PC-9 (cell line): ENCODE measurements at regions not wholly inside any gene's neighbourhood (a gene's known extent, or its start where the extent isn't known, plus 50 kb on each side); places are given as distances from the start of the nearest gene placed in this dataset.
"Not testable (repeated sequence)": the region's sequence is repeated elsewhere in the genome, so short reads cannot be mapped to it uniquely, and the experiment has no call there.

Source experiments
- BruUV-seq: library from RNA; stranded (reverse); fragments of 400-500 nt; replicated peaks from 2 replicates; lab custom pipeline; 2021; lab: Mats Ljungman, UMichigan
- CTCF ChIA-PET: fragments of 300-600 bp; sonication (Branson Sonifier 250); formaldehyde crosslinking; loops from one replicate; lab custom pipeline; 2022; ENCODE audit warnings: antibody characterized with exemption; lab: Charles Lee
- POLR2A ChIA-PET: fragments of 300-600 bp; sonication (Branson Sonifier 250); formaldehyde crosslinking; loops from one replicate; lab custom pipeline; 2022; ENCODE audit warnings: antibody characterized with exemption; ENCODE audit not compliant: unreplicated experiment; lab: Charles Lee
- DNase-seq, 2 experiments: peaks; one replicate each; pipeline versions ENCODE4 v3.0.0 to v3.0.0-alpha.2; 2015 to 2022; ENCODE audit warnings: mixed read lengths in 1 of 2
- H2AFZ ChIP-seq: fragments of 200-600 bp; sonication (generic); 2 replicates; pipeline ENCODE4 v1.8.1; 2017; ENCODE audit warnings: antibody characterized with exemption
- H3F3A ChIP-seq: fragments of 200-600 bp; sonication (generic); 2 replicates; pipeline ENCODE4 v1.8.1; 2017; ENCODE audit warnings: antibody characterized with exemption, mild to moderate bottlenecking, low read depth; ENCODE audit not compliant: insufficient read depth
- H3K27ac ChIP-seq: fragments of 200-600 bp; sonication (generic); 2 replicates; pipeline ENCODE4 v1.6.1; 2016; ENCODE audit warnings: mixed run types
- H3K27me3 ChIP-seq: fragments of 200-600 bp; sonication (generic); 2 replicates; pipeline ENCODE4 v1.6.1; 2016; ENCODE audit warnings: low read depth, mixed run types; ENCODE audit not compliant: insufficient read depth
- H3K36me3 ChIP-seq: fragments of 200-600 bp; sonication (generic); 2 replicates; pipeline ENCODE4 v1.6.1; 2016; ENCODE audit warnings: low read depth, mixed run types
- H3K4me1 ChIP-seq: fragments of 200-600 bp; sonication (generic); replicated peaks from 2 replicates; pipeline ENCODE4 v1.6.1; 2016; ENCODE audit warnings: mixed run types; ENCODE audit not compliant: insufficient read depth
- H3K4me2 ChIP-seq: fragments of 200-600 bp; sonication (generic); 2 replicates; pipeline ENCODE4 v1.6.1; 2017; ENCODE audit warnings: mixed run types
- H3K4me3 ChIP-seq: fragments of 200-600 bp; sonication (generic); 2 replicates; pipeline ENCODE4 v1.6.1; 2016; ENCODE audit warnings: mixed run types
- H3K79me2 ChIP-seq: fragments of 200-600 bp; sonication (generic); 2 replicates; pipeline ENCODE4 v1.6.1; 2017; ENCODE audit warnings: low read depth, mixed run types
- H3K9me2 ChIP-seq: fragments of 200-600 bp; sonication (generic); 2 replicates; pipeline ENCODE4 v1.8.1; 2017; ENCODE audit warnings: mild to moderate bottlenecking; ENCODE audit not compliant: insufficient read depth
- H3K9me3 ChIP-seq: fragments of 200-600 bp; sonication (generic); 2 replicates; pipeline ENCODE4 v1.8.1; 2016; ENCODE audit warnings: low read depth; ENCODE audit not compliant: insufficient read depth
- H4K20me1 ChIP-seq: fragments of 200-600 bp; sonication (generic); 2 replicates; pipeline ENCODE4 v1.8.1; 2017; ENCODE audit not compliant: insufficient read depth
- EZH2 ChIP-seq: fragments of 200-600 bp; sonication (generic); IDR thresholded peaks from 2 replicates; pipeline ENCODE4 v1.8.0; 2017; ENCODE audit warnings: antibody characterized with exemption, low read depth
- intact Hi-C: fragments of 100-400 bp; cut with micrococcal nuclease; formaldehyde crosslinking; loops from one replicate; pipeline ENCODE4 v1.10.0; 2022; ENCODE audit not compliant: unreplicated experiment
- TF ChIP-seq, protein P1 (sequence below): fragments of 200-600 bp; sonication (generic); conservative IDR thresholded peaks from 2 replicates; pipeline ENCODE4 v1.6.1; 2017; ENCODE audit warnings: mixed run types, antibody characterized with exemption, mild to moderate bottlenecking, moderate library complexity

GRCh38 chr2:179331061-179331460 is 66.4 kb upstream of the SESTD1 start:
- no peak overlapping the region for H3K4me3 ChIP-seq
- H3K27me3 ChIP-seq, result no peaks in the 10 kb centered on the region
- ChIA-PET CTCF (no interaction called here), POLR2A (no interaction called here)
- intact Hi-C loops, result no loop called here
- peaks cover 9% of the 10 kb centered on the region; the same call in 1 of the 2 replicates for H3F3A ChIP-seq
- H3K79me2 ChIP-seq, result no peaks in the 10 kb centered on the region
- no peaks in the 10 kb centered on the region for H4K20me1 ChIP-seq
- no TSS peak for BruUV-seq
- no peak overlapping the region for H3K27ac ChIP-seq
- no peak for TF ChIP-seq EZH2
- TF ChIP-seq, protein P1, sequence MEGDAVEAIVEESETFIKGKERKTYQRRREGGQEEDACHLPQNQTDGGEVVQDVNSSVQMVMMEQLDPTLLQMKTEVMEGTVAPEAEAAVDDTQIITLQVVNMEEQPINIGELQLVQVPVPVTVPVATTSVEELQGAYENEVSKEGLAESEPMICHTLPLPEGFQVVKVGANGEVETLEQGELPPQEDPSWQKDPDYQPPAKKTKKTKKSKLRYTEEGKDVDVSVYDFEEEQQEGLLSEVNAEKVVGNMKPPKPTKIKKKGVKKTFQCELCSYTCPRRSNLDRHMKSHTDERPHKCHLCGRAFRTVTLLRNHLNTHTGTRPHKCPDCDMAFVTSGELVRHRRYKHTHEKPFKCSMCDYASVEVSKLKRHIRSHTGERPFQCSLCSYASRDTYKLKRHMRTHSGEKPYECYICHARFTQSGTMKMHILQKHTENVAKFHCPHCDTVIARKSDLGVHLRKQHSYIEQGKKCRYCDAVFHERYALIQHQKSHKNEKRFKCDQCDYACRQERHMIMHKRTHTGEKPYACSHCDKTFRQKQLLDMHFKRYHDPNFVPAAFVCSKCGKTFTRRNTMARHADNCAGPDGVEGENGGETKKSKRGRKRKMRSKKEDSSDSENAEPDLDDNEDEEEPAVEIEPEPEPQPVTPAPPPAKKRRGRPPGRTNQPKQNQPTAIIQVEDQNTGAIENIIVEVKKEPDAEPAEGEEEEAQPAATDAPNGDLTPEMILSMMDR, result no peak
- H3K9me2 ChIP-seq, result no peaks in the 10 kb centered on the region
- peaks cover 17% of the 10 kb centered on the region for H3K4me1 ChIP-seq
- H2AFZ ChIP-seq, result no peak overlapping the region
- H3K4me2 ChIP-seq, result no peak overlapping the region
- DNase-seq, result no peak
- no peaks in the 10 kb centered on the region; the same call in none of the 2 replicates for H3K9me3 ChIP-seq
- H3K36me3 ChIP-seq, result no peaks in the 10 kb centered on the region

GRCh38 chr2:179322289-179322688 is 57.7 kb upstream of the SESTD1 start:
- H4K20me1 ChIP-seq, result no peaks in the 10 kb centered on the region
- H3K27ac ChIP-seq, result no peak overlapping the region
- ChIA-PET POLR2A (interaction anchor here (0.6 kb wide), 1 partner anchor 887 kb away, joined by 9 read pairs; no protein-coding TSS in a partner anchor), CTCF (no interaction called here)
- no peaks in the 10 kb centered on the region for H3F3A ChIP-seq
- no peaks in the 10 kb centered on the region for H3K9me2 ChIP-seq
- no peaks in the 10 kb centered on the region; the same call in 1 of the 2 replicates for H3K9me3 ChIP-seq
- no peak overlapping the region for H3K4me2 ChIP-seq
- no peak for DNase-seq
- H3K4me3 ChIP-seq, result no peak overlapping the region
- no peaks in the 10 kb centered on the region for H3K4me1 ChIP-seq
- H3K79me2 ChIP-seq, result no peaks in the 10 kb centered on the region
- H2AFZ ChIP-seq, result no peak overlapping the region
- BruUV-seq, result no TSS peak
- intact Hi-C loops, result no loop called here
- TF ChIP-seq, protein P1, result no peak
- H3K36me3 ChIP-seq, result no peaks in the 10 kb centered on the region
- H3K27me3 ChIP-seq, result no peaks in the 10 kb centered on the region

DNA sequence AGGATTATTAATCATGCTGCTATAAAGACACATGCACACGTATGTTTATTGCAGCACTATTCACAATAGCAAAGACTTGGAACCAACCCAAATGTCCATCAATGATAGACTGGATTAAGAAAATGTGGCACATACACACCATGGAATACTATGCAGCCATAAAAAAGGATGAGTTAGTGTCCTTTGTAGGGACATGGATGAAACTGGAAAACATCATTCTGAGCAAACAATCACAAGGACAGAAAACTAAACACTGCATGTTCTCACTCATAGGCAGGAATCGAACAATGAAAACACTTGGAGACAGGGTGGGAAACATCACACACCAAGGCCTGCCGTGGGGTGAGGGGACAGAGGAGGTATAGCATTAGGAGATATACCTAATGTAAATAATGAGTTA is 56.4 kb upstream of the SESTD1 start:
- BruUV-seq, H3K36me3 ChIP-seq, H3K4me1 ChIP-seq, H3K27me3 ChIP-seq, DNase-seq, POLR2A ChIA-PET, H3F3A ChIP-seq, intact Hi-C loops, H3K79me2 ChIP-seq, H2AFZ ChIP-seq, H3K9me3 ChIP-seq, H3K9me2 ChIP-seq, H3K4me2 ChIP-seq, H3K4me3 ChIP-seq, H3K27ac ChIP-seq, H4K20me1 ChIP-seq: not testable (repeated sequence)
- CTCF ChIA-PET, result interaction anchor here (0.6 kb wide), 1 partner anchor 81 kb away, joined by 3 read pairs; no protein-coding TSS in a partner anchor

- H3K9me3 ChIP-seq, H3K79me2 ChIP-seq, H4K20me1 ChIP-seq, H2AFZ ChIP-seq, H3K4me3 ChIP-seq, H3K4me2 ChIP-seq, H3K4me1 ChIP-seq, H3F3A ChIP-seq, H3K27me3 ChIP-seq, DNase-seq, POLR2A ChIA-PET, H3K9me2 ChIP-seq, intact Hi-C loops, H3K27ac ChIP-seq, H3K36me3 ChIP-seq, BruUV-seq: not testable (repeated sequence)
- CTCF ChIA-PET, result interaction anchor here (0.7 kb wide), 1 partner anchor 26 kb away, joined by 3 read pairs; no protein-coding TSS in a partner anchor
These were observed 50.1 kb upstream of the SESTD1 start for GRCh38 chr2:179314729-179315128.
